ENCODE measurements at regions not wholly inside any gene's neighbourhood (a gene's known extent, or its start where the extent isn't known, plus 50 kb on each side); places are given as distances from the start of the nearest gene placed in this dataset.

DNA sequence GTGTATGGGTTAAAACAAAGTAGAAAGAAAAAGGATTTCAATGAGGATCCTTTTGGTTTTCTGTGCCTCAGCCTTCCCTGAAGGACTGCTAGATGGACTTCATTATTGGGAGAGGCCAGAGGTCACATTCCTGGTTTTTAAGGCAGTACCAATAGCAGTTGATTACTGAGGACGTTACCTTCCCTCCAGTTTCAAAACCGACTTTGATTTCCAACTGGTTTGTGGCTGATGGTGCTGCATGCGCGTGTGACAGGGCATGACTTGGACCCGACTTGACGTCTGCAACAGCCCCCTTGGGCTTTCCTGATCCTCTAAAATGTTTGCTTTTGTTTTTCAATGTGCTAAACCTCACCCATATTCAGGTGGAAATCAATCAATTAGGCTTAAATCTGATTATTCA is 314.3 kb upstream of the ARGLU1 start:
- H3K79me2 ChIP-seq (ENCODE audit: low read length): no peaks in the 10 kb centered on the region
- H4K20me1 ChIP-seq (ENCODE audit: low read length): no peaks in the 10 kb centered on the region
- ATAC-seq: no peak
- H3K27ac ChIP-seq (ENCODE audit: low read length): no peak overlapping the region
- H2AFZ ChIP-seq (ENCODE audit: low read length): no peak overlapping the region
- H3K4me1 ChIP-seq (ENCODE audit: insufficient read depth, low read length): no peaks in the 10 kb centered on the region
- no peak for DNase-seq
- ChIA-PET POLR2A (ENCODE audit: unreplicated experiment) (no interaction called here), CTCF (no interaction called here)
- H3K9me3 ChIP-seq (ENCODE audit: low read length): no peaks in the 10 kb centered on the region
- no peaks in the 10 kb centered on the region for H3K9me2 ChIP-seq (replicated peaks; ENCODE audit: low read length)
- no peak overlapping the region for H3K9ac ChIP-seq (ENCODE audit: low read length)
- no peak for TF ChIP-seq EZH2phosphoT487 (IDR thresholded peaks at IDR 0.05; ENCODE audit: borderline replicate concordance, low read length)
- TF ChIP-seq EZH2 (IDR thresholded peaks at IDR 0.05; ENCODE audit: low read length, unreplicated experiment): no peak
- TF ChIP-seq, protein P1, sequence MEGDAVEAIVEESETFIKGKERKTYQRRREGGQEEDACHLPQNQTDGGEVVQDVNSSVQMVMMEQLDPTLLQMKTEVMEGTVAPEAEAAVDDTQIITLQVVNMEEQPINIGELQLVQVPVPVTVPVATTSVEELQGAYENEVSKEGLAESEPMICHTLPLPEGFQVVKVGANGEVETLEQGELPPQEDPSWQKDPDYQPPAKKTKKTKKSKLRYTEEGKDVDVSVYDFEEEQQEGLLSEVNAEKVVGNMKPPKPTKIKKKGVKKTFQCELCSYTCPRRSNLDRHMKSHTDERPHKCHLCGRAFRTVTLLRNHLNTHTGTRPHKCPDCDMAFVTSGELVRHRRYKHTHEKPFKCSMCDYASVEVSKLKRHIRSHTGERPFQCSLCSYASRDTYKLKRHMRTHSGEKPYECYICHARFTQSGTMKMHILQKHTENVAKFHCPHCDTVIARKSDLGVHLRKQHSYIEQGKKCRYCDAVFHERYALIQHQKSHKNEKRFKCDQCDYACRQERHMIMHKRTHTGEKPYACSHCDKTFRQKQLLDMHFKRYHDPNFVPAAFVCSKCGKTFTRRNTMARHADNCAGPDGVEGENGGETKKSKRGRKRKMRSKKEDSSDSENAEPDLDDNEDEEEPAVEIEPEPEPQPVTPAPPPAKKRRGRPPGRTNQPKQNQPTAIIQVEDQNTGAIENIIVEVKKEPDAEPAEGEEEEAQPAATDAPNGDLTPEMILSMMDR (conservative IDR thresholded peaks at IDR 0.05; ENCODE audit: low read depth, low read length): no peak
- H3K36me3 ChIP-seq (ENCODE audit: low read depth, low read length): no peaks in the 10 kb centered on the region
- no peaks in the 10 kb centered on the region for H3F3A ChIP-seq (ENCODE audit: low read length, unreplicated experiment)
- no peak overlapping the region for H3K4me2 ChIP-seq (ENCODE audit: low read length)
- H3K4me3 ChIP-seq (ENCODE audit: low read length): no peak overlapping the region
- no TSS peak for BruUV-seq (replicated peaks)
- intact Hi-C loops (cut with micrococcal nuclease): no loop called here
- H3K27me3 ChIP-seq (ENCODE audit: low read length): peaks cover 15% of the 10 kb centered on the region; the same call in 1 of the 2 replicates

DNA sequence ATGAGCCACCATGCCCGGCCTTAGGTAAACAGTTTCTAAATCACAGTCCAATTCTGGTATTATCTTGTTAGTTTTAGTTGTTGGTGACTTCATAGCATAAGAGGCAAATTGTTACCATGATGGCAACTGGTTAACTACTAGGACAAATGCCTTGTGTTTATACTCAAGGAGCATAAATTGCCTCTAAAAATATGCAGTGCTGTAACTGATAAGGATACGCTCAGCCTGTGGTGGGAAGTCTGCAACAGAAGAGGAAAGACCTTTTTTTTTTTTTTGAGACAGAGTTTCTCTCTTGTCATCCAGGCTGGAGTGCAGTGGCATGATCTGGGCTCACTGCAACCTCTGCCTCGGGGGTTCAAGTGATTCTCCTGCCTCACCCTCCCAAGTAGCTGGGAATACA is 311.9 kb upstream of the ARGLU1 start:
- no TSS peak for BruUV-seq (replicated peaks)
- ATAC-seq (no peak), DNase-seq (no peak)
- peaks cover 15% of the 10 kb centered on the region; the same call in 1 of the 2 replicates for H3K27me3 ChIP-seq (ENCODE audit: low read length)
- ChIA-PET POLR2A (ENCODE audit: unreplicated experiment) (no interaction called here), CTCF (no interaction called here)
- H4K20me1 ChIP-seq (ENCODE audit: low read length): no peaks in the 10 kb centered on the region
- H3K4me1 ChIP-seq (ENCODE audit: insufficient read depth, low read length): no peaks in the 10 kb centered on the region
- no peak for TF ChIP-seq EZH2 (IDR thresholded peaks at IDR 0.05; ENCODE audit: low read length, unreplicated experiment)
- TF ChIP-seq, protein P1 (conservative IDR thresholded peaks at IDR 0.05; ENCODE audit: low read depth, low read length): no peak
- TF ChIP-seq EZH2phosphoT487 (IDR thresholded peaks at IDR 0.05; ENCODE audit: borderline replicate concordance, low read length): no peak
- intact Hi-C loops (cut with micrococcal nuclease): no loop called here
- H3K9ac ChIP-seq (ENCODE audit: low read length): no peak overlapping the region
- H2AFZ ChIP-seq (ENCODE audit: low read length): no peak overlapping the region
- H3K27ac ChIP-seq (ENCODE audit: low read length): no peak overlapping the region
- H3K36me3 ChIP-seq (ENCODE audit: low read depth, low read length): no peaks in the 10 kb centered on the region
- H3K9me2 ChIP-seq (replicated peaks; ENCODE audit: low read length): no peaks in the 10 kb centered on the region
- H3F3A ChIP-seq (ENCODE audit: low read length, unreplicated experiment): no peaks in the 10 kb centered on the region
- H3K9me3 ChIP-seq (ENCODE audit: low read length): no peaks in the 10 kb centered on the region
- H3K79me2 ChIP-seq (ENCODE audit: low read length): no peaks in the 10 kb centered on the region
- no peak overlapping the region for H3K4me3 ChIP-seq (ENCODE audit: low read length)
- H3K4me2 ChIP-seq (ENCODE audit: low read length): no peak overlapping the region

DNA sequence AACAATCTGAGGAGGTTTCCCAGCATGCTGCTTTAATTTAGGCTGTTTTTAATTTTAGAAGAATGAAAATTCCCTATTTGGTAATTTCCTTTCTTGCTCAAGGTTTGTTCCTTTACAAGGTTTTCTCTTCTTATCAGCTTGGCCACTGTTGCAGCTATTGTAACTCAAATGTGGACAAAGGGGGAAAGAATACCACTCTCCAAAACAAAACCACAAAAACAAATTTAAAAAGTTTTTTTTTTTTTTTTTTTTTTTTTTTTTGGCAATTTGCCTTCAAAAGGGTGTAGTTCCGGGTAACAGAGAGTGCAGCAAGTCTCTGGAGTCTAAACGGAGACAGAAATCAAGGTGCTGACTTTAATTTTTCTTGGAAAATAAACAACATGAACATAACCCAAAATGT is 306.4 kb upstream of the ARGLU1 start:
- no peak for TF ChIP-seq EZH2 (IDR thresholded peaks at IDR 0.05; ENCODE audit: low read length, unreplicated experiment)
- TF ChIP-seq EZH2phosphoT487 (IDR thresholded peaks at IDR 0.05; ENCODE audit: borderline replicate concordance, low read length): no peak
- TF ChIP-seq, protein P1 (conservative IDR thresholded peaks at IDR 0.05; ENCODE audit: low read depth, low read length): no peak
- intact Hi-C loops (cut with micrococcal nuclease): no loop called here
- Histone ChIP-seq H3K4me1 (ENCODE audit: insufficient read depth, low read length) (no peaks in the 10 kb centered on the region), H3K27ac (ENCODE audit: low read length) (no peak overlapping the region), H3K4me2 (ENCODE audit: low read length) (no peak overlapping the region), H3F3A (ENCODE audit: low read length, unreplicated experiment) (no peaks in the 10 kb centered on the region), H4K20me1 (ENCODE audit: low read length) (no peaks in the 10 kb centered on the region), H3K36me3 (ENCODE audit: low read depth, low read length) (no peaks in the 10 kb centered on the region), H3K4me3 (ENCODE audit: low read length) (no peak overlapping the region), H3K9ac (ENCODE audit: low read length) (no peak overlapping the region), H3K9me2 (replicated peaks; ENCODE audit: low read length) (no peaks in the 10 kb centered on the region), H3K79me2 (ENCODE audit: low read length) (no peaks in the 10 kb centered on the region), H3K9me3 (ENCODE audit: low read length) (no peaks in the 10 kb centered on the region), H2AFZ (ENCODE audit: low read length) (no peak overlapping the region), H3K27me3 (ENCODE audit: low read length) (no peaks in the 10 kb centered on the region; the same call in 1 of the 2 replicates)
- ATAC-seq: no peak
- no peak for DNase-seq
- no TSS peak for BruUV-seq (replicated peaks)
- ChIA-PET CTCF (no interaction called here), POLR2A (ENCODE audit: unreplicated experiment) (no interaction called here)

Measured in PC-3 (cell line).